A549 (cell line): ENCODE measurements at regions not wholly inside any gene's neighbourhood (a gene's known extent, or its start where the extent isn't known, plus 50 kb on each side); places are given as distances from the start of the nearest gene placed in this dataset.

Experiments
- ATAC-seq, 2 experiments: fragments of 200-7000 bp in 1 of 2; fragments of >200 bp in 1 of 2; cut with Nextera tagmentation in 1 of 2; cut with Tn5 transposase in 1 of 2; 3 replicates each; pipeline versions ENCODE4 v1.8.0 to v1.9.1; 2018 to 2020; ENCODE audit warnings: mild to moderate bottlenecking in 1 of 2, moderate library complexity in 1 of 2
- CTCF ChIA-PET: fragments of 300-600 bp; sonication (Branson Sonifier 250); formaldehyde crosslinking; extraction: SDS; loops from one replicate; lab custom pipeline; 2021; ENCODE audit warnings: antibody characterized with exemption, inconsistent platforms; lab: Yijun Ruan, JAX
- POLR2A ChIA-PET: fragments of 350-600 bp; formaldehyde crosslinking; extraction: SDS; loops from one replicate; lab custom pipeline; 2021; ENCODE audit warnings: antibody characterized with exemption, inconsistent platforms; lab: Yijun Ruan, JAX
- DNase-seq, 2 experiments: peaks; one replicate each; pipeline versions ENCODE4 v3.0.0 to v3.0.0-alpha.2; 2011 to 2016; ENCODE audit warnings: low read depth in 1 of 2, low spot score in 1 of 2
- FAIRE-seq: peaks from 2 replicates; lab custom pipeline; 2011; peaks lifted over from hg19 to GRCh38; lab: Jason Lieb, UNC
- H3K27ac ChIP-seq, 2 experiments: fragments of >200 bp; sonication (Bioruptor Twin); formaldehyde crosslinking; 3 replicates each; pipeline ENCODE4 v1.5.1; 2016 to 2017
- H3K4me1 ChIP-seq: fragments of >200 bp; sonication (Bioruptor Twin); formaldehyde crosslinking; 3 replicates; pipeline ENCODE4 v1.6.1; 2016
- H3K4me2 ChIP-seq: fragments of >200 bp; sonication (Bioruptor Twin); formaldehyde crosslinking; 3 replicates; pipeline ENCODE4 v1.6.1; 2016
- H3K4me3 ChIP-seq: fragments of >200 bp; sonication (Bioruptor Twin); formaldehyde crosslinking; 3 replicates; pipeline ENCODE4 v1.5.1; 2016
- H3K9me3 ChIP-seq: fragments of >200 bp; sonication (Bioruptor Twin); formaldehyde crosslinking; 3 replicates; pipeline ENCODE4 v1.6.1; 2016
- BHLHE40 ChIP-seq: IDR thresholded peaks from 2 replicates; pipeline ENCODE4 v1.6.1; 2012; ENCODE audit warnings: low read depth, low read length, inconsistent platforms
- EHMT2 ChIP-seq: fragments of 200-600 bp; sonication (generic); IDR thresholded peaks from 2 replicates; pipeline ENCODE4 v1.6.1; 2016; ENCODE audit warnings: antibody characterized with exemption, low read depth, mild to moderate bottlenecking, moderate library complexity
- EP300 ChIP-seq, 2 experiments: fragments of >200 bp; sonication (Bioruptor Twin); formaldehyde crosslinking; IDR thresholded peaks; 2 replicates in 1 of 2; 3 replicates in 1 of 2; pipeline ENCODE4 v1.6.1; 2016 to 2017
- FOSL2 ChIP-seq, 2 experiments: fragments of 450-650 bp in 1 of 2; fragments of >200 bp in 1 of 2; sonication (Bioruptor Twin) in 1 of 2; formaldehyde crosslinking; IDR thresholded peaks; 2 replicates each; pipeline versions ENCODE4 v1.5.0 to v1.6.1; 2016 to 2020; ENCODE audit warnings: mild to moderate bottlenecking in 1 of 2, moderate library complexity in 1 of 2
- GATA3 ChIP-seq: IDR thresholded peaks from 2 replicates; pipeline ENCODE4 v1.6.1; 2012; ENCODE audit warnings: borderline replicate concordance
- HEYL ChIP-seq: fragments of 250-450 bp; sonication (Bioruptor Pico); IDR thresholded peaks from 2 replicates; pipeline ENCODE4 v1.8.0; 2021; ENCODE audit warnings: mild to moderate bottlenecking, moderate library complexity
- HOXA7 ChIP-seq: fragments of 250-450 bp; sonication (Bioruptor Pico); IDR thresholded peaks from 2 replicates; pipeline ENCODE4 v1.5.0; 2020; ENCODE audit warnings: mild to moderate bottlenecking, moderate library complexity
- HOXB13 ChIP-seq: fragments of 250-450 bp; sonication (Bioruptor Pico); IDR thresholded peaks from 2 replicates; pipeline ENCODE4 v1.5.0; 2020; ENCODE audit warnings: low read depth, mild to moderate bottlenecking, moderate library complexity
- JUNB ChIP-seq: fragments of >200 bp; sonication (Bioruptor Twin); formaldehyde crosslinking; IDR thresholded peaks from 2 replicates; pipeline ENCODE4 v1.6.1; 2016
- NR3C1 ChIP-seq: fragments of >200 bp; sonication (Bioruptor Twin); formaldehyde crosslinking; IDR thresholded peaks from 3 replicates; pipeline ENCODE4 v1.6.1; 2017
- PBX3 ChIP-seq: IDR thresholded peaks from 2 replicates; pipeline ENCODE4 v1.6.1; 2012
- PHF8 ChIP-seq: fragments of 200-600 bp; sonication (generic); IDR thresholded peaks from 2 replicates; pipeline ENCODE4 v1.6.1; 2016; ENCODE audit warnings: low read depth, mild to moderate bottlenecking, antibody characterized with exemption, moderate library complexity, borderline replicate concordance
- POLR2A ChIP-seq: IDR thresholded peaks from 2 replicates; pipeline ENCODE4 v1.6.1; 2012; ENCODE audit warnings: mild to moderate bottlenecking, low read length
- POLR2AphosphoS2 ChIP-seq: conservative IDR thresholded peaks from 2 replicates; pipeline ENCODE4 v1.6.1; 2012; ENCODE audit warnings: low read length, improper control_type of control experiment, inconsistent platforms
- RCOR1 ChIP-seq: fragments of 150-350 bp; IDR thresholded peaks from 2 replicates; pipeline ENCODE4 v1.6.1; 2014; ENCODE audit warnings: antibody characterized with exemption, low read length, low read depth
- REST ChIP-seq: fragments of 200-600 bp; sonication (generic); IDR thresholded peaks from 2 replicates; pipeline ENCODE4 v1.6.1; 2016; ENCODE audit warnings: antibody characterized with exemption, mild to moderate bottlenecking, moderate library complexity
- RNF2 ChIP-seq: fragments of 200-600 bp; sonication (generic); IDR thresholded peaks from 2 replicates; pipeline ENCODE4 v1.6.1; 2016; ENCODE audit warnings: low read depth, mild to moderate bottlenecking, antibody characterized with exemption, moderate library complexity, borderline replicate concordance
- SREBF2 ChIP-seq: fragments of 450-650 bp; IDR thresholded peaks from 2 replicates; pipeline ENCODE4 v1.6.1; 2014; ENCODE audit warnings: mild to moderate bottlenecking, moderate library complexity
- ZC3H11A ChIP-seq: fragments of 450-650 bp; IDR thresholded peaks from 2 replicates; pipeline ENCODE4 v1.6.1; 2014; ENCODE audit warnings: antibody characterized with exemption, mild to moderate bottlenecking
- ZSCAN20 ChIP-seq: fragments of 250-450 bp; sonication (Bioruptor Pico); IDR thresholded peaks from 2 replicates; pipeline ENCODE4 v1.8.0; 2022; ENCODE audit warnings: mild to moderate bottlenecking, moderate library complexity
- WGBS: methylation state at CpG from one replicate; pipeline ENCODE4 v1.1.6; 2017; ENCODE audit errors: missing lambda C conversion rate; 5-methylcytosine and 5-hydroxymethylcytosine counted together
- TF ChIP-seq, protein P1 (sequence below): IDR thresholded peaks from 2 replicates; pipeline ENCODE4 v1.6.1; 2012

GRCh38 chr16:7227229-7227721 lies 105.4 kb upstream of the RBFOX1 start:
- ATAC-seq (no peak), DNase-seq (no peak), FAIRE-seq (no peak)
- ChIA-PET POLR2A (no interaction called here), CTCF (no interaction called here)
- H3K27ac ChIP-seq = no peak overlapping the region
- no peak overlapping the region for H3K4me2 ChIP-seq
- 28% methylated on average over 12 of the region's 13 CpGs for WGBS
- H3K4me1 ChIP-seq = no peaks in the 10 kb centered on the region
- no peak for TF ChIP-seq NR3C1
- no peak for TF ChIP-seq RCOR1
- no peak for TF ChIP-seq POLR2A
- TF ChIP-seq POLR2AphosphoS2 = no peak
- TF ChIP-seq EHMT2 = no peak
- no peak for TF ChIP-seq SREBF2
- TF ChIP-seq GATA3 = no peak
- H3K4me3 ChIP-seq = no peak overlapping the region
- no peaks in the 10 kb centered on the region for H3K9me3 ChIP-seq

- no peak for ATAC-seq
- Histone ChIP-seq H3K9me3 (no peaks in the 10 kb centered on the region), H3K4me3 (no peak overlapping the region), H3K27ac (no peak overlapping the region), H3K4me1 (no peaks in the 10 kb centered on the region), H3K4me2 (no peak overlapping the region)
- ChIA-PET POLR2A (no interaction called here), CTCF (no interaction called here)
- no peak for DNase-seq
- no peak for TF ChIP-seq HEYL (CRISPR knock-in tag)
- no peak for TF ChIP-seq PBX3
- TF ChIP-seq ZC3H11A = peak; percentile 67
- FAIRE-seq = no peak
- WGBS = 3% methylated on average over 3 of the region's 3 CpGs
These were observed 111.5 kb upstream of the RBFOX1 start for GRCh38 chr16:7221157-7221556.

GRCh38 chr16:7218936-7219335 lies 113.7 kb upstream of the RBFOX1 start:
- FAIRE-seq = no peak
- no peak for TF ChIP-seq BHLHE40
- no peak for TF ChIP-seq HOXB13 (CRISPR knock-in tag)
- no peak for TF ChIP-seq PBX3
- no peak for TF ChIP-seq JUNB
- TF ChIP-seq POLR2A = no peak
- no peak for TF ChIP-seq EP300 (IDR thresholded peaks at IDR 0.05)
- TF ChIP-seq, protein P1, sequence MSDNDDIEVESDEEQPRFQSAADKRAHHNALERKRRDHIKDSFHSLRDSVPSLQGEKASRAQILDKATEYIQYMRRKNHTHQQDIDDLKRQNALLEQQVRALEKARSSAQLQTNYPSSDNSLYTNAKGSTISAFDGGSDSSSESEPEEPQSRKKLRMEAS = no peak
- TF ChIP-seq FOSL2 (IDR thresholded peaks at IDR 0.05) = no peak
- TF ChIP-seq FOSL2 (CRISPR knock-in tag; IDR thresholded peaks at IDR 0.05) = no peak
- no peak for TF ChIP-seq PHF8
- TF ChIP-seq ZSCAN20 (CRISPR knock-in tag) = no peak
- no peak for TF ChIP-seq RNF2
- TF ChIP-seq HOXA7 = no peak
- no peak for TF ChIP-seq REST
- Histone ChIP-seq H3K4me3 (no peak overlapping the region), H3K27ac (no peak overlapping the region), H3K4me1 (no peaks in the 10 kb centered on the region), H3K9me3 (no peaks in the 10 kb centered on the region), H3K4me2 (no peak overlapping the region)
- no peak for ATAC-seq
- WGBS = 4% methylated on average over 3 of the region's 4 CpGs
- ChIA-PET CTCF (no interaction called here), POLR2A (no interaction called here)
- DNase-seq = no peak
